Tibial nerve (tissue), 4 donors: ENCODE measurements at regions not wholly inside any gene's neighbourhood (a gene's known extent, or its start where the extent isn't known, plus 50 kb on each side); places are given as distances from the start of the nearest gene placed in this dataset.

ENCODE experiments used
- DNase-seq, 2 donors: peaks; one replicate each; pipeline ENCODE4 v3.0.0-alpha.2; 2019; ENCODE audit warnings: low spot score in 2 of 2
- H3K27ac ChIP-seq, 4 donors: fragments of 200-600 bp; sonication (generic) in 3 of 4; one replicate each; pipeline ENCODE4 v1.5.1; 2017 to 2019; ENCODE audit warnings: mild to moderate bottlenecking in 1 of 4
- H3K27me3 ChIP-seq, 2 donors: fragments of 200-600 bp; sonication (generic) in 1 of 2; one replicate each; pipeline versions ENCODE4 v1.5.1 to v1.6.0; 2017 to 2019
- H3K36me3 ChIP-seq, 3 donors: fragments of 200-600 bp; sonication (generic); one replicate each; pipeline ENCODE4 v1.5.1; 2018 to 2019
- H3K4me1 ChIP-seq, 4 donors: fragments of 200-600 bp; sonication (generic) in 3 of 4; one replicate each; pipeline ENCODE4 v1.5.1; 2017 to 2019
- H3K4me3 ChIP-seq, 4 donors: fragments of 200-600 bp; sonication (generic) in 3 of 4; one replicate each; pipeline ENCODE4 v1.5.1; 2017 to 2019; ENCODE audit warnings: mild to moderate bottlenecking in 1 of 4, moderate library complexity in 1 of 4
- H3K9me3 ChIP-seq, 4 donors: fragments of 200-600 bp; sonication (generic) in 3 of 4; one replicate each; pipeline ENCODE4 v1.5.1; 2017 to 2019
- CTCF ChIP-seq, 5 experiments: fragments of 200-600 bp in 3 of 5; fragments of 450-650 bp in 2 of 5; sonication (generic) in 3 of 5; IDR thresholded peaks; one replicate each; pipeline ENCODE4 v1.5.1; 2016 to 2019; ENCODE audit warnings: antibody characterized with exemption in 5 of 5, mild to moderate bottlenecking in 3 of 5, moderate library complexity in 2 of 5
- EP300 ChIP-seq, 2 donors: sonication (generic); formaldehyde crosslinking; IDR thresholded peaks; one replicate each; pipeline ENCODE4 v1.6.1; 2017; ENCODE audit warnings: antibody characterized with exemption in 2 of 2, mild to moderate bottlenecking in 1 of 2
- POLR2A ChIP-seq, 2 donors: fragments of 450-650 bp; IDR thresholded peaks; one replicate each; pipeline ENCODE4 v1.6.1; 2017; ENCODE audit warnings: antibody characterized with exemption in 2 of 2, mild to moderate bottlenecking in 2 of 2, moderate library complexity in 2 of 2
- WGBS, 2 donors: methylation state at CpG; one replicate each; pipeline ENCODE4 v1.1.5; 2018; 5-methylcytosine and 5-hydroxymethylcytosine counted together

DNA sequence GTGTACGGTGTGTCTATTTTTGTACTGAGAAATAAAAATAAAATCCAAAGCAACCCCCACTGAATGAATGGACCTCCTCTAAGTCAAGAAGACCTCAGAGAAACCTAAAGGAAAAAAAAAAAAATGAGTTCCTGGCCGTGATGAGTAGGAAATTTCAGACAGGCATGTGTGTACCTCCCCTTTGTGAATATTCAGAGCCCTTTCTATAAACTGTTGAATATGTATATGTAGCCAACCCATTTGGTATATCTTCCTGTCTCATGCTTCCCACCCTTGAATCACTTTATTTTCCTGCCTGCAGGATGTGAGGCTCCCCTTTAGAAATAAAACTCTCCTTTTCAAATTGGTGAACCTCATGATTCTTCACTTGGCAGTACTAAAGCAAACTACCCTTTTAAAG lies 887.8 kb upstream of the NCAM2 start:
- no peaks in the 10 kb centered on the region for H3K36me3 ChIP-seq
- H3K4me1 ChIP-seq: no peaks in the 10 kb centered on the region
- TF ChIP-seq POLR2A (IDR thresholded peaks at IDR 0.05) (no peak), EP300 (IDR thresholded peaks at IDR 0.05) (no peak), CTCF (IDR thresholded peaks at IDR 0.05) (no peak)
- peaks cover 0 to 7% (median 0%) of the 10 kb centered on the region in 4 donors for H3K9me3 ChIP-seq
- no peak for DNase-seq
- no peak overlapping the region for H3K4me3 ChIP-seq
- H3K27ac ChIP-seq: no peak overlapping the region
- H3K27me3 ChIP-seq: no peaks in the 10 kb centered on the region
- WGBS, 2 donors: 22 to 36% methylated on average over 2 of the region's 2 CpGs

- Histone ChIP-seq H3K36me3 (no peaks in the 10 kb centered on the region), H3K4me1 (no peaks in the 10 kb centered on the region), H3K9me3 (peaks cover 0 to 24% (median 0%) of the 10 kb centered on the region in 4 donors), H3K4me3 (no peak overlapping the region), H3K27ac (no peak overlapping the region), H3K27me3 (no peaks in the 10 kb centered on the region)
- WGBS, 2 donors: 88 to 100% methylated on average over 1 of the region's 1 CpG
- TF ChIP-seq CTCF (IDR thresholded peaks at IDR 0.05) (no peak), EP300 (IDR thresholded peaks at IDR 0.05) (no peak), POLR2A (IDR thresholded peaks at IDR 0.05) (no peak)
- no peak for DNase-seq
These were observed 846.5 kb upstream of the NCAM2 start for GRCh38 chr21:20151741-20152140.

GRCh38 chr21:20163167-20163566 lies 835.0 kb upstream of the NCAM2 start:
- WGBS, 2 donors: 35 to 39% methylated on average over 4 of the region's 4 CpGs
- H3K4me1 ChIP-seq: no peaks in the 10 kb centered on the region
- H3K27ac ChIP-seq: no peak overlapping the region
- no peak for TF ChIP-seq EP300 (IDR thresholded peaks at IDR 0.05)
- no peak for TF ChIP-seq CTCF (IDR thresholded peaks at IDR 0.05)
- no peak for TF ChIP-seq POLR2A (IDR thresholded peaks at IDR 0.05)
- DNase-seq: no peak
- no peaks in the 10 kb centered on the region for H3K27me3 ChIP-seq
- no peaks in the 10 kb centered on the region for H3K36me3 ChIP-seq
- no peaks in the 10 kb centered on the region for H3K9me3 ChIP-seq
- H3K4me3 ChIP-seq: no peak overlapping the region

DNA sequence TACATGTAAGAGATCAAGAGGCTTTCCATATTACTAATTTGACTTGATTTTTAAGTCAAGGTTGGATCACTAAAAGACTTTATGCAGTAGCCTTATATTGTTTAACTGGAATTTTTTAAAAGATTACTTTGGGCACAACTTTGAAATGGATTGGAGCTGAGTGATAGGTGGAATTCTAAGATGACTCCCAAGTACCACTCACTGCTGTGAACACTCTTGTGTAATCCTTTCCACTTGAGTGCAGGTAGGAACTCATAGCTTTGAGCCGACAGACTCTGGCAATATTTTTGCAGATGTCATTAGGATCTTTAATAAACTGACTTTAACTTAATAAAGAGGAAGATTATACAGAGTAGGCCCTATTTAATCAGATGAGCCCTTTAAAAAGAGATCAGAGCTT lies 831.1 kb upstream of the NCAM2 start:
- no peak for DNase-seq
- no peaks in the 10 kb centered on the region for H3K4me1 ChIP-seq
- 89 to 97% methylated on average over 1 of the region's 1 CpG for WGBS, 2 donors
- H3K9me3 ChIP-seq: no peaks in the 10 kb centered on the region
- no peak for TF ChIP-seq POLR2A (IDR thresholded peaks at IDR 0.05)
- TF ChIP-seq CTCF (IDR thresholded peaks at IDR 0.05): no peak
- TF ChIP-seq EP300 (IDR thresholded peaks at IDR 0.05): no peak
- H3K36me3 ChIP-seq: no peaks in the 10 kb centered on the region
- H3K27ac ChIP-seq: no peak overlapping the region
- no peaks in the 10 kb centered on the region for H3K27me3 ChIP-seq
- H3K4me3 ChIP-seq: no peak overlapping the region

- WGBS, 2 donors: 87 to 93% methylated on average over 3 of the region's 3 CpGs
- no peak for DNase-seq
- H3K36me3 ChIP-seq: no peaks in the 10 kb centered on the region
- no peak overlapping the region for H3K4me3 ChIP-seq
- H3K4me1 ChIP-seq: no peaks in the 10 kb centered on the region
- no peak overlapping the region for H3K27ac ChIP-seq
- H3K9me3 ChIP-seq: no peaks in the 10 kb centered on the region
- TF ChIP-seq CTCF (IDR thresholded peaks at IDR 0.05): no peak
- TF ChIP-seq POLR2A (IDR thresholded peaks at IDR 0.05): no peak
- no peak for TF ChIP-seq EP300 (IDR thresholded peaks at IDR 0.05)
- no peaks in the 10 kb centered on the region for H3K27me3 ChIP-seq
These were observed 828.2 kb upstream of the NCAM2 start for GRCh38 chr21:20169812-20170576.
